ENCODE measurements at regions not wholly inside any gene's neighbourhood (a gene's known extent, or its start where the extent isn't known, plus 50 kb on each side); places are given as distances from the start of the nearest gene placed in this dataset.

DNA sequence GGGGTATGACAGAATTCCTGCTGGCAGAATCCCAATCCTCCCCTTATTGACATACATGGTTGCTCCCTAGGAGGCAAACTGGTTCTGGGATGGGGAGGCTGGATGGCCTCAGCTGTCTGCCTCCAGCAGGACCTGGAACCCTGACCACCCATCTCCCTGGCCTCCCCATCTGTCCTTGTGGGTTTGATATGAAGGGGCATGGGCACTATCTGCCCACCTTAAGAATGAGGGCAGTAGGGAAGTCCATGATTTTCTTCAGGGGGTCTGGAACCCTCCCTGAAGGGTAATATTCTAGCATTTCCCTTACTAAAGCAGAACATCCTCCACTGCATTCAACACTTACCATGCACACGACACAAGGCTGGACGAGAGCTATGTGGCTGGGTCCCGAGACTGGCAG lies 113.6 kb downstream of the VAPA start:
- Histone ChIP-seq H3K27me3 (no peaks in the 10 kb centered on the region), H3K36me3 (no peaks in the 10 kb centered on the region), H3K9me3 (peaks cover 0 to 4% of the 10 kb centered on the region in 2 donors), H3K4me3 (no peak overlapping the region), H3K27ac (peak overlapping the region; percentile 77 to 79), H3K4me1 (peaks cover 8 to 32% of the 10 kb centered on the region in 2 donors)
- DNase-seq (ENCODE audit: low spot score in 2 of 2): peak in 1 of 2 donors; percentile 57
- TF ChIP-seq CTCF (IDR thresholded peaks at IDR 0.05): no peak
- intact Hi-C loops (cut with DNase I): loop anchor here (10.0 kb wide), 1 partner anchor 1827 kb away; the partner anchor contains the start of gene CHMP1B

DNA sequence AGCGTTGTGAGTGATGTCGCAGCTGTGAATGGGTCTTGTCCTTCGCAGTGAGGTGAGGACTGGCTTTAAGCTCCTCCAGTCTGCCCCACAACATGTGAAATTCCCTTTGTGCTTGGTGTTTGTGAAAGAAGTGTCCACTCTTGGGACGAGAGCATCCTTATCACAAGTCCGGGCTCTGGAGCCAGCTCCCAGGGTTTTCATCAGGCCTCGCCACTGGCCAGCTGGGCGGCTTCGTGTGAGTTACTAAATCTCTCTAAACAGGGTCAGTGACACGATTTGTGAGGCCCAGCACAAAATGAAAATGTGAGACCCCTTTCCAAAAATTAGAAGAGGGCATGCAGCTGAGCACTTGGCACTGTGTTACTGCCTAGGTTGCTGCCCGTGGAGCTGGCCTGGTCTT lies 115.9 kb downstream of the VAPA start:
- Histone ChIP-seq H3K4me1 (peaks cover 14 to 39% of the 10 kb centered on the region in 2 donors), H3K27me3 (no peaks in the 10 kb centered on the region), H3K4me3 (no peak overlapping the region), H3K36me3 (no peaks in the 10 kb centered on the region), H3K9me3 (no peaks in the 10 kb centered on the region), H3K27ac (no peak overlapping the region)
- no peak for TF ChIP-seq CTCF (IDR thresholded peaks at IDR 0.05)
- intact Hi-C loops (cut with DNase I): loop anchor here (10.0 kb wide), 1 partner anchor 1825 kb away; the partner anchor contains the start of gene CHMP1B
- DNase-seq (ENCODE audit: low spot score in 2 of 2): peak in 1 of 2 donors; percentile 61

- intact Hi-C loops (cut with DNase I): no loop called here
- peak overlapping the region in 1 of 2 donors; percentile 65 for H3K27ac ChIP-seq
- no peak for TF ChIP-seq CTCF (IDR thresholded peaks at IDR 0.05)
- no peaks in the 10 kb centered on the region for H3K27me3 ChIP-seq
- no peaks in the 10 kb centered on the region for H3K9me3 ChIP-seq
- H3K4me1 ChIP-seq: peaks cover 19 to 37% of the 10 kb centered on the region in 2 donors
- no peak overlapping the region for H3K4me3 ChIP-seq
- peak in 1 of 2 donors; percentile 62 for DNase-seq (ENCODE audit: low spot score in 2 of 2)
- no peaks in the 10 kb centered on the region for H3K36me3 ChIP-seq
These were observed 117.2 kb downstream of the VAPA start for GRCh38 chr18:10030816-10031541.

GRCh38 chr18:10032331-10033015 lies 118.7 kb downstream of the VAPA start:
- H3K27ac ChIP-seq: peak overlapping the region; percentile 65 to 76
- no peaks in the 10 kb centered on the region for H3K9me3 ChIP-seq
- peak overlapping the region in 1 of 2 donors; percentile 46 for H3K4me3 ChIP-seq
- intact Hi-C loops (cut with DNase I): no loop called here
- H3K27me3 ChIP-seq: no peaks in the 10 kb centered on the region
- DNase-seq (ENCODE audit: low spot score in 2 of 2): peak in 1 of 2 donors; percentile 62
- no peaks in the 10 kb centered on the region for H3K36me3 ChIP-seq
- TF ChIP-seq CTCF (IDR thresholded peaks at IDR 0.05): no peak
- H3K4me1 ChIP-seq: peaks cover 19 to 35% of the 10 kb centered on the region in 2 donors

GRCh38 chr18:10033016-10033399 lies 119.2 kb downstream of the VAPA start:
- Histone ChIP-seq H3K36me3 (no peaks in the 10 kb centered on the region), H3K27ac (peak overlapping the region; percentile 65 to 76), H3K27me3 (no peaks in the 10 kb centered on the region), H3K4me1 (peaks cover 19 to 35% of the 10 kb centered on the region in 2 donors), H3K9me3 (no peaks in the 10 kb centered on the region), H3K4me3 (peak overlapping the region in 1 of 2 donors; percentile 46)
- DNase-seq (ENCODE audit: low spot score in 2 of 2): peak in 1 of 2 donors; percentile 63
- intact Hi-C loops (cut with DNase I): no loop called here
- no peak for TF ChIP-seq CTCF (IDR thresholded peaks at IDR 0.05)
